MCF 10A (cell line): ENCODE measurements at regions not wholly inside any gene's neighbourhood (a gene's known extent, or its start where the extent isn't known, plus 50 kb on each side); places are given as distances from the start of the nearest gene placed in this dataset.
A peak's percentile ranks its signal among the peaks of the same experiment; 100 is the strongest.

Experiments used
- BruUV-seq: library from RNA; stranded (reverse); fragments of 400-500 nt; replicated peaks from 2 replicates; lab custom pipeline; 2021; lab: Mats Ljungman, UMichigan
- CTCF ChIA-PET: fragments of 300-600 bp; sonication (Branson Sonifier 250); formaldehyde crosslinking; extraction: SDS; loops from one replicate; lab custom pipeline; 2021; ENCODE audit warnings: antibody characterized with exemption, inconsistent platforms; lab: Yijun Ruan, JAX
- POLR2A ChIA-PET: fragments of 300-600, 350-650 bp; sonication (Branson Sonifier 250); formaldehyde crosslinking; extraction: SDS; loops from one replicate; lab custom pipeline; 2020; ENCODE audit warnings: antibody characterized with exemption, inconsistent platforms; lab: Yijun Ruan, JAX
- DNase-seq: peaks from one replicate; pipeline ENCODE4 v3.0.0-alpha.2; 2018; ENCODE audit not compliant: unreplicated experiment
- H3K27ac Mint-ChIP-seq: one replicate; pipeline ENCODE4 v1.8.0; 2022; ENCODE audit warnings: mild to moderate bottlenecking, low read depth, mixed read lengths; ENCODE audit not compliant: unreplicated experiment
- H3K27me3 Mint-ChIP-seq: one replicate; pipeline ENCODE4 v1.8.0; 2022; ENCODE audit warnings: mixed read lengths; ENCODE audit not compliant: insufficient read depth, unreplicated experiment
- H3K36me3 Mint-ChIP-seq: one replicate; pipeline ENCODE4 v1.8.0; 2022; ENCODE audit warnings: mild to moderate bottlenecking, moderate library complexity, mixed read lengths; ENCODE audit not compliant: insufficient read depth, unreplicated experiment
- H3K4me1 Mint-ChIP-seq: one replicate; pipeline ENCODE4 v1.8.0; 2022; ENCODE audit warnings: mixed read lengths; ENCODE audit not compliant: insufficient read depth, unreplicated experiment
- H3K4me3 Mint-ChIP-seq: one replicate; pipeline ENCODE4 v1.8.0; 2022; ENCODE audit warnings: mild to moderate bottlenecking, moderate library complexity, mixed read lengths; ENCODE audit not compliant: unreplicated experiment
- H3K9me3 Mint-ChIP-seq: one replicate; pipeline ENCODE4 v1.8.0; 2022; ENCODE audit warnings: mixed read lengths; ENCODE audit not compliant: unreplicated experiment
- CTCF ChIP-seq: fragments of 200-600 bp; IDR thresholded peaks from one replicate; pipeline ENCODE4 v1.8.0; 2022; ENCODE audit warnings: antibody characterized with exemption, mild to moderate bottlenecking; ENCODE audit not compliant: unreplicated experiment
- intact Hi-C: fragments of 100-400 bp; cut with micrococcal nuclease; formaldehyde crosslinking; loops from 2 replicates; pipeline ENCODE4 v1.14.1; 2022

- Mint-ChIP-seq H3K27me3 (no peaks in the 10 kb centered on the region), H3K36me3 (no peaks in the 10 kb centered on the region), H3K9me3 (no peaks in the 10 kb centered on the region), H3K27ac (peak overlapping the region; percentile 16), H3K4me3 (no peak overlapping the region), H3K4me1 (peaks cover 7% of the 10 kb centered on the region)
- CTCF ChIA-PET, result interaction anchor here (0.6 to 1.0 kb wide), 2 partner anchors 40 to 1017 kb away, joined by 3 read pairs; no protein-coding TSS in a partner anchor
- POLR2A ChIA-PET, result no interaction called here
- intact Hi-C loops, result no loop called here
- BruUV-seq, result no TSS peak
- DNase-seq, result no peak
- no peak for TF ChIP-seq CTCF
Observed at GRCh38 chr2:60333264-60333663, 220.2 kb downstream of the BCL11A start.

DNA sequence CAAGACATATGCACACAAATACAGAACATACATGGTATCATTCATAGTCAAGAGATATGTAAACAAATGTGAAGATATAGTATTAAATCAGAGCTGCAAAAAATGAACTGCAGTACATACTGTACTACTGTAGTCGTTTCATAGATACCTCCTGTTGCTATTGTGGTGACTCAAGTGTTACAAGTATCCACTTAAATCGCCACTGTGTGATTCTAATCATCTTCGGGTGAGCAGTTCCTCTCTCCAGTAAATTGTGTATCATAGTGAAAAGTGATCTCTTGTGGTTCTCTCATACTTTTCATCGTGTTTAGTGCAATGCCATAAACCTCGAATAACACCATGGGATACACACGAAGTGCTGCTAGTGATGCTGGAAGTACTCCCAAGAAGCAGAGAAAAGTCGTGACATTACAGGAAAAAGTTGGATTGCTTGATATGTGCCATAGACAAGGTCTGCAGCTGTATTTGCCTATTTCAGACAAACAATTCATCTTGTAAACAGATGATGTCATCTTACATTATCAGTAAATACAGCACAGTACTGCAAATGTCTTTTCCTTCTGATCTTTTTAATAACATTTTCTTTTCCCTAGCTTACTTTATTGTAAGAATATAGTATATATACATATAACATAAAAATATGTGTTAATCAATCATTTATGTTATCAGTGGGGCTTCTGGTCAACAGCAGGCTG is 222.2 kb downstream of the BCL11A start:
- CTCF ChIA-PET, result no interaction called here
- no peak for TF ChIP-seq CTCF
- no peak overlapping the region for H3K4me3 Mint-ChIP-seq
- no peaks in the 10 kb centered on the region for H3K27me3 Mint-ChIP-seq
- peaks cover 7% of the 10 kb centered on the region for H3K4me1 Mint-ChIP-seq
- POLR2A ChIA-PET, result interaction anchor here (0.6 to 1.0 kb wide), 3 partner anchors 8 to 219 kb away, joined by 3 read pairs; no protein-coding TSS in a partner anchor
- BruUV-seq, result no TSS peak
- peaks cover 5% of the 10 kb centered on the region for H3K9me3 Mint-ChIP-seq
- no peak for DNase-seq
- H3K36me3 Mint-ChIP-seq, result no peaks in the 10 kb centered on the region
- intact Hi-C loops, result no loop called here
- H3K27ac Mint-ChIP-seq, result no peak overlapping the region

- TF ChIP-seq CTCF, result no peak
- POLR2A ChIA-PET, result no interaction called here
- Mint-ChIP-seq H3K4me1 (no peaks in the 10 kb centered on the region), H3K27ac (no peak overlapping the region), H3K36me3 (no peaks in the 10 kb centered on the region), H3K9me3 (peaks cover 15% of the 10 kb centered on the region), H3K4me3 (no peak overlapping the region), H3K27me3 (no peaks in the 10 kb centered on the region)
- CTCF ChIA-PET, result interaction anchor here (0.6 kb wide), 1 partner anchor 381 kb away, joined by 8 read pairs; no protein-coding TSS in a partner anchor
- BruUV-seq, result no TSS peak
- intact Hi-C loops, result no loop called here
- DNase-seq, result no peak
Observed at GRCh38 chr2:60329225-60329624, 224.2 kb downstream of the BCL11A start.

DNA sequence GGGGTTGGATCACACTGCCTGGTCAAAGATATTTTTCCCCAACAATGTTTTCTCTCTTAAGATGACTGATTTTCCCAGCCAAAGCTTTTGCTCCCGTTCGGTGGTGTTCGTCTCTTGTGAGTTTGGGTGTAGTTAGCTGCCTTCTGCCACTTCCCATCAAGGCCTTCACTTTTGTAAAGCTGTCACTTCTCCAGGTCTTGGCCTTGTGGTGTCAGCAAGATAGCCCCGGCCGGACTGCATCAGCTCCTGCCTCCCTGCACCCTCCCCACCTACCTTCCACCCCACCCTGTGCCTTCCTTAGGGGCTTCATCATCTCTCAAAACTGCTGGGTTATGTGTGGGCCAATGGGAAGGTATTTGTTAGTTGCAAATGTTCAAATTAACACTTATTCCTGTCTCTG is 228.9 kb downstream of the BCL11A start:
- no peaks in the 10 kb centered on the region for H3K4me1 Mint-ChIP-seq
- no peak for TF ChIP-seq CTCF
- intact Hi-C loops, result no loop called here
- CTCF ChIA-PET, result no interaction called here
- no peak overlapping the region for H3K4me3 Mint-ChIP-seq
- POLR2A ChIA-PET, result no interaction called here
- no peak overlapping the region for H3K27ac Mint-ChIP-seq
- no peak for DNase-seq
- H3K9me3 Mint-ChIP-seq, result peaks cover 15% of the 10 kb centered on the region
- no peaks in the 10 kb centered on the region for H3K36me3 Mint-ChIP-seq
- no TSS peak for BruUV-seq
- no peaks in the 10 kb centered on the region for H3K27me3 Mint-ChIP-seq
